ENCODE measurements at regions not wholly inside any gene's neighbourhood (a gene's known extent, or its start where the extent isn't known, plus 50 kb on each side); places are given as distances from the start of the nearest gene placed in this dataset.
"Not testable (repeated sequence)": the region's sequence is repeated elsewhere in the genome, so short reads cannot be mapped to it uniquely, and the experiment has no call there.

GRCh38 chr9:110093871-110094270, 114.1 kb downstream of the C9orf152 start:
- DNase-seq (ENCODE audit: low read depth), result no peak

DNA sequence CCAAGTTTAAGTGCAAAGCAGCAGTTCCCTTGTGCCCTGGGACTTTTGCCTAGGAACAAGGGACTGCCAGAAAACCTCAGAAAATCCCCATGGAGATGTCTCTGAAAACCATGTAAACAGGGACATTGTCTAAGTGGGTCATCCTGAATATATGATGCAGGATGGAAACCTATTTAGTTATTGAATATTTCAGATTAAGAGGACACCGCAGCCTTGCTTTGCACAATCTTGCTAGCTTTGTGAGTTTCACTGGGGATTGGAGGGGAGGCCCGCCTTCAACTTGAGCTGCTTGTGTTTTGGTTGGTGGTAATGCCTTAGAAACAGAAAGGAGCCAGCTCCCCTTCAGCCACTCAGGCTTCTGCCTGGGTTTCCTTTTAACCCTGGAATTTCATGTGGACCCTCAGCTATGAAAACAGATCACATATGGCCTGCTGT, 112.8 kb downstream of the C9orf152 start:
- no peak for DNase-seq (ENCODE audit: low read depth)

DNA sequence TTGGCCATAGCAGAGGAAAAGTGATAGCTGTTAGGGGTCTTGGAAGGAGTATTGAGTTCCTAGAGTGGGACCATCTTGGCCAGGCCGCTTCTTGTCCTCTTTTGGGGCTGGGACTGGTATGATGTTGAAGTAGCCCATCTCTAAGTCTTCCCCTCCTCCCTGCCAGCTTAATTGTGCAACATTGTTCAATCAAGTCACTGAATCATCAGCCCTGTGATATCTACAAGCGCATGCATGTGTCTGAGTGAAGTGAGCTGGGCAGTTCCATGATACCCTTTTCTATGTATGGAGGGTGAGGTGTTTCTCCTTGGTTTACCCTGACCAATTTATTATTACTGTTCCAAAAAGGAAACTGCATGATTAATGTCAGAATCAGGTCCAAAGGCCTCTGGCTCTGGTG, 112.2 kb downstream of the C9orf152 start:
- no peak for DNase-seq (ENCODE audit: low read depth)

DNA sequence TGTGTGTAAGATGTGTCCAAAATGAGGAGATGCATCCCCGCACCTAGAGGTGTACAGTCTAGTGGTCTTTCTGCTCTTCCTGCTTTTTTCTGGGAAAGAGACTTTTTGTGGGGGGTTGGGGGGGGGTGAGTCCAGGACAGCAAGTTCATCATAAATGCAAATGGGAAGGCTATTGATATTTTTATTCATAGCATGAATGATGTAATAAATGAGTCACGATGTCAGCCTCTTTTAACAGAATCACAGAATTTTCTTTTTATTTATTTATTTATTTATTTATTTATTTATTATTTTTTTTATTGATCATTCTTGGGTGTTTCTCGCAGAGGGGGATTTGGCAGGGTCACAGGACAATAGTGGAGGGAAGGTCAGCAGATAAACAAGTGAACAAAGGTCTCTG, 111.3 kb downstream of the C9orf152 start:
- not testable (repeated sequence) for DNase-seq (ENCODE audit: low read depth)

GRCh38 chr9:110099236-110100095, 108.5 kb downstream of the C9orf152 start:
- DNase-seq (ENCODE audit: low read depth), result no peak

DNA sequence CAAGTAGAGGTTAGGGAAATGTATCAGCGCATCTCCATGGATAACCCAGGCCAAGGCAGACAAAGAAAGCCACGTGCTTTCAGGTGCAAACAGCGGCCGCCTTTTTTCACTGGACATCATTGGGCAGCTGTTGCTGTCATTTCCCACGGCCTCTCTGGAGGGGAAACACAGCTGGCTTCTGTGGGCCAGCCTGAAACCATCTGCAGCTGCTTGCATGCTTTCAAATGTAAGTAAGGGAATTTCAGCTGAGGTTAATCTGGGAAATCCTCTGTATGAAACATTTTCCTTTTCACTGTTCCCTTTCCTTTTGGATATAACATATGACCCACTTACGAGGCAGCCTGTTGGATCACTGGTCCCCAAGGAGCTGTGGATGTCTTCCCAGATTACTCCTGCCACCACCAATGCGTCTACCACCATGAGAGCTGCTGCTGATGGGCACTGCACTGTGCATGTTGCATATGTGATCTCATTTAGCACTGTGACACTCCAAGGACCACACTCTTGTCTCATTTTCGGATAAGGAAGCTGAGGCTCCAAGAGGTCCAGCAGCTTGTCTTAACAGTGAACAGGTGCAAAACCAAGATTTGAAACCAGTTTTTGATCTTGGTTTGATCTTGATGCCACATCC, 106.3 kb downstream of the C9orf152 start:
- DNase-seq (ENCODE audit: low read depth), result no peak

- no peak for DNase-seq (ENCODE audit: low read depth)
Observed at GRCh38 chr9:110103257-110103656, 104.7 kb downstream of the C9orf152 start.

DNA sequence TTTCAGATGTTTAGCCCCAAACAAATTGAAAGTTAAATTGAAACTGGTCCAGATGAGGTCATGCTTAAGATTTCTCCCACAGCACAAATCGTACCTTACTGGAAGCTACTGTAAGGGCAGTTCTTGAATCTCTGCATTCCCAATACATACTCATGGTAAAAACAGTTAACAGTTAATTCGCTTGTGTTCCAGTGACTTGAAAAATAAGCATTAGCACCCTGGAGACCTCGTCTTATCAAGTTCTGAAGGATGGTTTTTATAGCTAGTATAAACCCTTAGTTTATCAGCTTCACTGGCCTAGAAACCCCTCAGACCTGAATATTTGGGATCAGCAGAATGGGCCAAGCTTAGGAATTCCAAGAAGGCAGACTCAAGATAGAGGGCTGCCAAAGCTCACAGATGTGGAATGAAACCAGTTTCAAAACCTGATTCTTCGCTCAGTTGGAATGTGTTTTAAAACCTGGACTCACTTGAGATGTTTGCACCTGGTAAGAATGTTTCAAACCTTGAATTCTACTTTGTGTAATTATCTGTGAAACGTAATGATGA, 103.6 kb downstream of the C9orf152 start:
- DNase-seq (ENCODE audit: low read depth), result no peak

DNA sequence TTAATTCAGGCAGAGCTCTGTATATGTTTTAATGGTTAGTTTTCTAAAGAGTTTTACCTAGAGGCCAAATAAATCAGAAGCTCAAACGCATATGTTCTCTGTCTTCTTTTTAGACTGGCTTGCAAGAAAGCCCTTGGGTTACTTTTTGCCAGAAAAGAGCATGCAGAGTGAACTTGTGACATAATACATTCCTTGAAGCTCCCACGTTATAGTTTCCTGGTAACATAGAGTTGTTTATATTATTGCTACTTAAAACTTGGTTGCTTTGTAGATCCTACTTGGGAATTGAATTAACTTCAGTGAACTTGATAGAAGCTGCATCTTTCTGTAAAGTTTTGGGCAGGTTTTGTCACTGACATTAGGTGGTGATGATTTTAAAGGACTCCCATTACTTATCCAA, 102.9 kb downstream of the C9orf152 start:
- DNase-seq (ENCODE audit: low read depth), result no peak

DNA sequence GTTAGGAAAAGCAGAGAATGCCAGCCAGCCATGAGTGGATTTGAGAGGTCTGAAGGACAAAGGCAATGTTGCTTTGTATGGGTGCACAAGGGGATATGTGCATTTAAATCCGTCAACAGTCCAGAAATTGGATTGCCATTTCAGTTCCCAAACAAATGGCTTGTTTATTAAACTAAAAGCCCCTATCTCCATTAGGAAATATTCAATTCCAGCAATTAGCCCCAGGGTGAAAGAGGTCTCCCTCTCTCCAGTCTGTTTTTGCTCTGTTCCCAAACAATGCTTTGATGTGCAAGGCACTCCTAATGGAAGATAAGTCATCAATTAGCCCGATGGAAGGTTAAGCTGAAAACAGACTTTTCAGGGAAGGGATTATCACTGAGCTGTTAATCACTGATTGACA, 101.3 kb downstream of the C9orf152 start:
- no peak for DNase-seq (ENCODE audit: low read depth)

- DNase-seq (ENCODE audit: low read depth), result no peak
Observed at GRCh38 chr9:110109333-110110092, 98.4 kb downstream of the C9orf152 start.

DNA sequence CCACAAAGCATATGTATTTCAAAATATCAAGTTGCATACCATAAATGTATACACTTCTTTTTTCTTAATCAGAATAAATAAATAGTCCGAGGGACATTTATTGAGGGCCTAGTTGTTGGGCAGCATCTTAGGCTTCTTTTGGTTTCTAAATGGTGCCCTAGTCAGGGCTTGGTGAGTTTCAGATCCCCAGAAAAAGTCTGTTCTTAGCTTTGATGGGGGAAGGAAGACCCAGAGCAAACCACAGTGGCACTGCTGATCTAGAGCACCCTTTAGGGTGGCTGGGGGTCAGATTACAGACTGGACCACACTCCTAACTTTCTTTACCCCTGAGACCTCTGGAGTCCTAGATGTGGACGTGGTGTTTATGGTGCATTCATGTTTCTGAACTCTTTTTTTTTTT, 97.8 kb downstream of the C9orf152 start:
- no peak for DNase-seq (ENCODE audit: low read depth)

- no peak for DNase-seq (ENCODE audit: low read depth)
Observed at GRCh38 chr9:110111868-110112267, 96.1 kb downstream of the C9orf152 start.

DNA sequence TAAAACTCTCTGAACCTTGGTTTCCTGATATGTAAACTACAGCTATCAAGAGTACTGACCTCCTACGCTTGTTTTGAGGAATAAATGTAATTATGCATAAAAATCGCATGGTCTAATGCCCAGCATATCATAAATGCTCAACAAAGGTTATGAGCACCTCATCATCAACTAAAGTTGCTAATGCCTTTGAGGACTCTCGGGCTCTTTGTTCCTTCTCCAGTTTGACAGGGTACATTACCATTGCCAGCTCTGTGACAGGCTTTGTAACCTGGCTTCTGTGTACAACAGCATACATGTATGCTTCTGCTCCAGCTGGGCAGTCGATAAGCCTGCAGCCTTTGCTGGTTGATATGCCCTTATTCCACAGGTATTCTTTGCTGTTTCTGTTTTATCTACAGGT, 95.2 kb downstream of the C9orf152 start:
- no peak for DNase-seq (ENCODE audit: low read depth)

DNA sequence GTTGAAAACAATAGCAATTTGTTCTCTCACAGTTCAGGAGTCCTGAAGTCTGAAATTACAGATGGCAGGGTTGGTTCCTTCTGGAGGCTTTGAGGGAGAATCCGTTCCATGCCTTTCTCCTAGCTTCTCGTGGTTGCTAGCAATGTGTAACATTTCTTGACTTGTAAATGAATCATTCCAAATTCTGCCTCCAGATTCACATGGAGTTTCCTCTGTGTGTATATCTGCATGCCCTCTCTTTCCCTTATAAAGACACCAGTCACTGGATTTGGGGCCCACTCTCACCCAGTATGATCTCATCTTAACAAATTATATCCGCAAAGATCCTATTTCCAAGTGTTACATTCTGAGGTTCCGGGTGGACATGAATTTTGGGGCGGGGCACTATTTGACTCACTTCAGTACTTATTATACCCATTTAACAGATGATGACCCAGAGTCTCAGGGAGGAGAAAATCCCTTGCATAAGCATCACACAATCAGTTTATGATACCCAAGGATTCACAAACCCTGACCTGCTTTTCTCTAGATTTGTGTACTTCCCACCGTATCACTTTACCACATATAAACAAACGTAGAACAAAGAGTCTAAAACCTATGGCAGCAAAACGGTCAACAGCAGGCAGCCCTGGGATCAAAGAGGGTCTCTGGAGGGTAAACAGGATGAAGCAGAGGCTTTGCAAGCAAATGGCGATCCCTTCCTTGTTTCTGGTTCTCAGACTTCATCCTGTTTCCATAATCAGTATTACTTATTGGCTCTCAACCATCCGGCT, 93.7 kb downstream of the C9orf152 start:
- no peak for DNase-seq (ENCODE audit: low read depth)

- no peak for DNase-seq (ENCODE audit: low read depth)
Observed at GRCh38 chr9:110114859-110115201, 93.1 kb downstream of the C9orf152 start.

DNA sequence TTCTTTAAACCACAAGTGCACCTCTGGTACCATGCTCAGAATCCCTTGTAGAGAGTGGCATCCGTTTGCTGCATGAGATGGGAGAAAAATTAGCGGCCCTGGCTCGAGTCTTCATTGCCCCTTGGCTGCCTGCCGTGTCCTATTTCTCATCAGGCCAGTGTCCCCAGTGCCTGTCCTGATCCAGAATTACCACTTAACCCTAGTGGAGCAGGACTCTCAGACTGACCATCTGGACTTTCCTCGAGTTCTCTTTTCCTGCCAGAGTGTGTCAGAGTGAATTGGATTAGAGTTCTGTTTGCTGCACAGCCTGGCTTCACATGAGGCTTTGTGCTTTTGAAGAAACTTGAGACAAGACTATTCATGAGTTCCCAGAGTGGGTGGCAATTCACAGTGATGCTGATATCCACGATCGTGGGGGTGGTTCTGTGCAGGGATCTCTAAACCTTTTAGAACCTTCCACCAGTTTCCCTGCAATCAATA, 92.6 kb downstream of the C9orf152 start:
- DNase-seq (ENCODE audit: low read depth), result no peak

- no peak for DNase-seq (ENCODE audit: low read depth)
Observed at GRCh38 chr9:110115826-110116542, 92.0 kb downstream of the C9orf152 start.

DNA sequence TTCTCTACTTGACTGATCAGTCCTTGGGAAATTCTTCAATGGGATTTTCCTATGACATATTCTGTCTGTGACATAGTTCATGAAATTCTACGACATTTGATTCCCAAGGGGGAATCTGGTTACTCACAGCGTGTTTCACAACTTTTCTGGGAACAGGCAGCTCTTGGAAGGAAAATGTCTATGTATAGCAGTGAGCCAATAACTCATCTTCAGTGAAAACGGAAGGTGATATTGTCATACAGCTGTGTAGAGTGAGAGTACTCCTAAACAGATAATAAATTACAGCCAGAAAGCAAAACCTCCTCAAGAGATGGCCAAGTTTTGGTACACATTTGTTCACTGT, 91.4 kb downstream of the C9orf152 start:
- no peak for DNase-seq (ENCODE audit: low read depth)

- DNase-seq (ENCODE audit: low read depth), result no peak
Observed at GRCh38 chr9:110121170-110121569, 86.8 kb downstream of the C9orf152 start.
